Esophagus squamous epithelium (tissue), 4 donors: ENCODE measurements at regions not wholly inside any gene's neighbourhood (a gene's known extent, or its start where the extent isn't known, plus 50 kb on each side); places are given as distances from the start of the nearest gene placed in this dataset.

Experiments
- CTCF ChIP-seq, 6 experiments: fragments of 450-650 bp in 4 of 6; fragments of 200-600 bp in 2 of 6; sonication (generic) in 2 of 6; IDR thresholded peaks; one replicate each; pipeline ENCODE4 v1.5.1; 2016 to 2019; ENCODE audit warnings: antibody characterized with exemption in 6 of 6, mild to moderate bottlenecking in 4 of 6, moderate library complexity in 4 of 6
- POLR2A ChIP-seq, 4 donors: fragments of 450-650 bp; IDR thresholded peaks; one replicate each; pipeline ENCODE4 v1.6.1; 2017; ENCODE audit warnings: antibody characterized with exemption in 4 of 4, mild to moderate bottlenecking in 4 of 4, moderate library complexity in 3 of 4

DNA sequence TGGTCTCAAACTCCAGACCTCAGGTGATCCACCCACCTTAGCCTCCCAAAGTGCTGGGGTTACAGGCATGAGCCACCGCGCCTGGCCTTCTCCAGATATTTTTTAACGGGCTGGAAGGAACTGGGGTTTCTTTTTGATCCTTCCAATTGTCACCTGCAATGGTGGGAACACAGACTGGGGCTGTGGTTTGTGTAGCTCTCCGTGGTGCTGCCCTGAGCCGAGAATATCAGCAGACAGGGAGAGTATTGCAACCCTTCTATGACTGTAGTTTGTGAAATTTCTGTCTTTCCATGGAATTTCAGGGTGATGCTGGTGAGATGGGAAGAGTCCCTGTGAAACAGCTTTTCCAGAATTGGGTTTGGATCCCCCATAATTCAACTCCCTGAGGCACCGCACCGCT lies 263.5 kb downstream of the ENGASE start:
- TF ChIP-seq CTCF (IDR thresholded peaks at IDR 0.05) (no peak), POLR2A (IDR thresholded peaks at IDR 0.05) (no peak)
